Activated CD8-positive, alpha-beta memory T cell treated with anti-CD3 and anti-CD28 coated beads for 36 hours (primary cell): ENCODE measurements at regions not wholly inside any gene's neighbourhood (a gene's known extent, or its start where the extent isn't known, plus 50 kb on each side); places are given as distances from the start of the nearest gene placed in this dataset.

Experiments used
- CTCF ChIA-PET: fragments of 350-600 bp; sonication (Branson Sonifier 250); formaldehyde crosslinking; loops from one replicate; lab custom pipeline; 2021; ENCODE audit warnings: antibody characterized with exemption; lab: Charles Lee
- POLR2A ChIA-PET: fragments of 350-600 bp; sonication (Branson Sonifier 250); formaldehyde crosslinking; loops from one replicate; lab custom pipeline; 2021; ENCODE audit warnings: antibody characterized with exemption; lab: Charles Lee

- CTCF ChIA-PET: no interaction called here
- POLR2A ChIA-PET: no interaction called here
Measured at GRCh38 chr13:105929505-105929904, 606.0 kb downstream of the EFNB2 start.

GRCh38 chr13:105928901-105929300 lies 606.6 kb downstream of the EFNB2 start:
- ChIA-PET CTCF (no interaction called here), POLR2A (no interaction called here)

DNA sequence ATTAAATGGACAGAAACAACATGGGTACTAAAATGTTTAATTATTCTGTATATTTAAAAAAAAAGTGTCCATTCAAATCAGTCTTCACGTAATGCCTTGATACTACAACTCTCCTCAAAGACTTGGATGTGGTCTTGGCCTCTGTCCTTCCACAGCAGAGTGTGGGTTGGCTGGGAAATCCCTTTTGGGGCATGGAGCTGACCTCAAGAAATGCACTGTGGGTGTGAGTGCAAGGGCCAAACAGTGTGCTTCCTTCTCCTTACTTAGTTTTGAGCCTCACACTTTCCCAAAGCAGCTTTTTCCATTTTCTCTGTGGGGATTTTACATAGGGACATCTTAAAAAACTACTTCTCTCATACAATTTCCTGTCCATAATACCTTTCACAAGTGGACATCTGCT lies 607.4 kb downstream of the EFNB2 start:
- POLR2A ChIA-PET: no interaction called here
- CTCF ChIA-PET: no interaction called here

DNA sequence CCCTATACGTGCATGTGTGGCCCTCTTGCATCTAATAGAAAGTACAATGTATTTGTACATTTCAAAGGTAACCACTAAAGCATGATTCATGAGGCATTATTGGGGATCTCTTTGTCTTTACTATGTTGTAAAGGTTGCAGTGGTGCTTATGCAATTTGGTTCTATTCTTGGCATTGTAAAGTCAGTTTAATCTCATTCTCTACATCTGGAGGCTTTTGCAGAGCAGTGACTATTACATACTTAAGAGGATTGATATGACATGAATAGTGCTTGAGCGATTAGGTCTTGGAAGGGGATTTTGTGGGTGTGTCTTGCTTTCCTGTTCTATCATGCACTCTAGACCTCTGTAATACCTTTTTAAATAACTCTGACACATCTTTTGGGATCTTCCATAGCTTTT lies 610.0 kb downstream of the EFNB2 start:
- POLR2A ChIA-PET: no interaction called here
- CTCF ChIA-PET: no interaction called here

DNA sequence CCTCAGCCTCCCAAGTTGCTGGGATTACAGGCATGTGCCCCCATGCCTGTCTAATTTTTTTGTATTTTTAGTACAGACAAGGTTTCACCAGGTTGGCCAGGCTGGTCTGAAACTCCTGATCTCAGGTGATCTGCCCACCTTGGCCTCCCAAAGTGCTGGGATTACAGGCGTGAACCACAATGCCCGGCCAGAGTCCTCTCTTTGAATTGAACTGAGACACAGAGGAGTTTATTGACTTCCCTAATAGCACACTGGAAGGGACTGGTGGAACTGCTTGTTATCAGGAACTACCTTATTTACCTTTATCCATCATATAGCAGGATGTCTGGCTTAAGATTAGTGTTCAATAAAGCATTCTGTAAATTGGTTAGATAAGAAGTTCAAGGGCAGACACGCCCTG lies 613.8 kb downstream of the EFNB2 start:
- ChIA-PET POLR2A (no interaction called here), CTCF (interaction anchor here (1.0 kb wide), 1 partner anchor 51 kb away, joined by 3 read pairs; no protein-coding TSS in a partner anchor)

GRCh38 chr13:105920370-105920769 lies 615.1 kb downstream of the EFNB2 start:
- CTCF ChIA-PET: no interaction called here
- POLR2A ChIA-PET: no interaction called here

DNA sequence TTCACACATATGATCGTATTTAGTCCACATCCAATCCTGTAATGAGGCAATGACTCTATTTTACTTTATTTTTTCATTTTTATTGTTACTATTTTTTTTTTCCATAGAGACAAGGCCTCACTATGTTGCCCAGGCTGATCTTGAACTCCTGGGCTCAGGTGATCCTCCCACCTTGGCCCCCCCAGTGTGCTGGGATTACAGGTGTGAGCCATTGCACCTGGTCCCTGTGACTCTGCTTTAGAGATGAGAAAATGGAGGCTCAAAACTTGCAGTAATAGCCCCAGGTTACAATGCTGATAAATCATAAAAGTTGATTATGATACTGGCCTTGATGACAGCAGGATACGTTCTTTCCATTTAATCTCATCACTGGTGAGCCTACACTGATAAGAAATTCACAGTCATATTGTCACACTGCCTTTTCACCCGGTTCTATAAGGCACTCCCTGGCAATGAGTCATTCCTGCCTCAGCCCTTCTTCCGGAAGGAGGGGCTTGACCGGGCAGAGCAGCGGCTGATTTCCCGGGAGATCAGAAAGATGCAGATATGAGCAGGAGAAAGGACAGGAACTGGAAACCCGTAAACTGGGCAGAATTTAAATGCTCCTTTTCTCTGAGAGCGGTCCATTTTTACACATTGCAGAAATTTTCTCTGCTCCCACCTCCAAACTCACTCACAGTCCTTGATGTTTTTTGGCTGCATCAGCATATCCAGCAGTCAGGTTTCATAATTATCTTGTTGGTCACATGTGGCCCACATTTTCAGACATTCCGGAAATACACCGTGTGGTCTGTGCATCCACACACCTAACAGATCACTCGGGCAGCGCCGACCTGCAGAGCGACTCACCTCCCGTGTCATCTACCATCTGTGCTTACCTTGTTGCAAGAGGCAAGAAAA lies 616.4 kb downstream of the EFNB2 start:
- CTCF ChIA-PET: no interaction called here
- POLR2A ChIA-PET: no interaction called here

DNA sequence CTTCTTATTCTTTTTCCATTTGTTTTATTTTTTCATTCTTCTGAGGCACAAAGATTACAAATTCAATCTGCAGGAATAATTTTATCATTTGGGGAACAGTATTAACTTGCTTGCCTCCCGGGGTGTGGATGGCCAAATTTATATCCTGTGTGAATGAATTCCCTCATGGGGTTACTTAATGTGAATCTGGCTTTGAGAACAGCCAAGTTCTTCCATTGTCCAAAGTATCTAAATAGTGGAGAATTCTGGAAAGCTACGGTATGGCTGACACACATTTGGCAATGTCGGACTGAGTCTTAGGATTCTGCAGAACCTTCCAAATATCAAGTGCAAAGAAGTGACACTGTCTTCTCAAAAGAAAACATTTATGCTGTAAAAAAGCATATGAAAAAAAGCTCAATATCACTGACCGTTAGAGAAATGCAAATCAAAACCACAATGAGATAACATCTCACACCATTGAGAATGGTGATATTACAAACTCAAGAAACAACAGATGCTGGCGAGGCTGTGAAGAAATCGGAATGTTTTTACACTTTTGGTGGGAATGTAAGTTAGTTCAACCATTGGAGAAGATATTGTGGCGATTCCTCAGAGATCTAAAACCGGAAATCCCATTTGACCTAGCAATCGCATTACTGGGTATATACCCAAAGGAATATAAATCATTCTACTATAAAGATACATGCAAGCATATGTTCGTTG lies 620.2 kb downstream of the EFNB2 start:
- ChIA-PET POLR2A (no interaction called here), CTCF (no interaction called here)

- ChIA-PET CTCF (no interaction called here), POLR2A (no interaction called here)
Measured at GRCh38 chr13:105914291-105915036, 621.0 kb downstream of the EFNB2 start.

DNA sequence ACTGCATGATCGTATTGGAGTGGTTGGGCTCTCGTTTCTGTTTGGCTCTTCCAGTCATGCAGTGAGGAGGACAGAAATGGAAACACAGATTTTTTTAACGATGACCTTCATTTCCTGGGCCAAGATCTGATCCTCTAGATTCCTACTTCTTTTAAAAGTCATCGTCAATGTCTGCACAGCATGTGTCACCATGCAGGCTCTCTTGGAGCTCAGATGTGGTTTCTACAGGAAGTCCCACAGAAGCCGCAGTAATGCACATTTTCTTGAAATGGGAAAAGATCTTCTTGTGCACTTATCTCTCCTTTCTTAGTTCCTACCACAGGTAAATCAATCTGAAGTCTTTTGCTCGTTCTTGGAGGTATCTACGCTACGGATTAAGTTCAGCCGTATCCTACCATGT lies 626.9 kb downstream of the EFNB2 start:
- ChIA-PET CTCF (no interaction called here), POLR2A (no interaction called here)

- POLR2A ChIA-PET: no interaction called here
- CTCF ChIA-PET: no interaction called here
Measured at GRCh38 chr13:105907319-105908019, 628.0 kb downstream of the EFNB2 start.

GRCh38 chr13:105906746-105907145 lies 628.7 kb downstream of the EFNB2 start:
- POLR2A ChIA-PET: no interaction called here
- CTCF ChIA-PET: no interaction called here

DNA sequence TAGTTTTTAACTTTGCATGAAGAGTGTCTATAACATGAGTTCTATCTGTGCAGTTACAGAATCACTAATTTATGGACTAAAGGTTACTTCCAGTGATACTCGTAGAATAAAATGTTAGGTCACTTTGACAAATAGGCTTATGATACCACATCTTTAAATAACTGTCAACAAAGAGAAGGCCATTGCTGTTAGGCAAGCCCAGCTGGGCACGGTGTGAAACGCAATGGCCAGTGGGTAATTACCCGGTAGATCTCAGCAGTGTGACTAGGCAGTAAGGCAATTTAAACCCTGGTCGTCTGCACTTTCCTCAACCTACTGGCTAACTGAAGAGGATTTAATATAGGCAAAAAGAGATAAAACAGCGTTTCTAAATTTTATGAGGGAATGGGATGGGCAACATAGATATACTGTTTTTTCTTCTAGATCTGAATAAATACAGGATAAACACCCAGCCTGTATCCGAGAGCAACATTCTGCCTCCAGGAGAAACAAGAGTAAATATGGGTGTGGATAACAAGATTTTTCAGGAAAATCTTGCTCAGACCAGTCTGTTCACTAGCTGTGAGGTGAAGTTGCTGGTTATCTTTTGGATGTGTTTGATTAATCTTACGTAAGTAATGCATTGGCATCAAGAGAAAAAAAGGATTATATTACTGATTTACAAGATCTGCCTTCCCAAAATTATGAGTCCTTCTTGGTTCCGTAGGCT lies 631.3 kb downstream of the EFNB2 start:
- ChIA-PET CTCF (no interaction called here), POLR2A (no interaction called here)

GRCh38 chr13:105902396-105902795 lies 633.1 kb downstream of the EFNB2 start:
- ChIA-PET POLR2A (no interaction called here), CTCF (no interaction called here)

- POLR2A ChIA-PET: no interaction called here
Measured at GRCh38 chr13:105897575-105897974, 637.9 kb downstream of the EFNB2 start.

DNA sequence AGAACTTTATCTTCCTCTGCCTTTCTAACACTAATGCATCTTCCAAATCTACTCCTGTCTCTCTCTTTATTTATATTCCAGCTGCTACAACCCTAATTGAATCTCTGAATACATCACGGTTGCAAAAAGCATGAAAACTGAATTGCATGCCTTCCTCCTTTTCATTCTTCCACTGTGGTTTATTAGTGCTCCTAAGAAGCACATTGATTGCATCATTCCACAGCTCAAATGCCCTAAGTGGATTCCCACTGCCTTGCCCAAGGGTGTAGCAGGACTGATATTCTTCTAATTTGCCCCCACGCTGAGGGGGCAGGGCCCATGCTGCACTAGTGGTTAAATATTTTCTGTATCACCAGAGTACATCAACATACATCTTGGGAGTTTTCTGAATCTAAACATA lies 640.8 kb downstream of the EFNB2 start:
- POLR2A ChIA-PET: no interaction called here
- CTCF ChIA-PET: no interaction called here

More at GRCh38 chr13:105897575-105897974, 637.9 kb downstream of the EFNB2 start:
- CTCF ChIA-PET: no interaction called here

DNA sequence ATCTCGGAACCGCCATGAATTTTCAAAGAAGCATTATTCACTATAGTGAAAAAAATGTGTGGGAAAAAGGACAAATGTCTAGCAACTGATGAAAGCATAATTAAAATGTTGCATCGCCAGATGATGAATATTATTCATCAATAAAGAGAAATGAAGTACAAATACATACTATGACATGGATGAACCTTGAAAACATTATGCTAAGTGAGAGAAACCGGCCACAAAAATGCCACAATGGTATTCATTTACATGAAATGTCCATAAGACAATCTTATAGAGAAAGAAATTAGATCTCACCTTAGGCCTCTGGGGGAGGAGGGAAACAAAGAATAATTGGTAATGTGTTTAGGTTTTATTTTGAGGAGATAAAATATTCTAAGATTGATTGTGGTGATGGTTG lies 645.0 kb downstream of the EFNB2 start:
- ChIA-PET POLR2A (no interaction called here), CTCF (no interaction called here)

- POLR2A ChIA-PET: no interaction called here
- CTCF ChIA-PET: no interaction called here
Measured at GRCh38 chr13:105878119-105878700, 657.3 kb downstream of the EFNB2 start.

DNA sequence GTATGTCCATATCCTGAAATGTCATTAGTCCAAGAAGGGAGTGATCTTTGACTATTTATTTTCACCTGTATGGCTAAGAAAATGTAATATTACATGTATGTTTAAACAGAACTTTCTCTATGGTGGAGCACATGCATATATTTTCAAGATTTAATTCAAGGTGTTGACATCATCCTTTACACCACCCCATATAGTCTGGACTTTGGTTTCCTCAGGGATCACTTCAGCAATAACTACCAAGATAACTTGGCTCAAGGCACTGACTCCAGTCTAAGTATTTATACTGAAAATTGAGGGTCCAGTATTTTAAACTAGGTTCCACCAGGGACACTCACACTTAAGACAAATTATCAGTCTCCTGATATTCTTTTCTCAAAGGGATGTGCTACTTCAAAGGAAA lies 660.6 kb downstream of the EFNB2 start:
- ChIA-PET CTCF (no interaction called here), POLR2A (no interaction called here)
